DMS53 treated with DMSO at 0.1 percent for 48 hours (cell line): ENCODE measurements at regions not wholly inside any gene's neighbourhood (a gene's known extent, or its start where the extent isn't known, plus 50 kb on each side); places are given as distances from the start of the nearest gene placed in this dataset.

Source experiments
- DNase-seq: peaks from one replicate; lab custom pipeline; 2025; ENCODE audit not compliant: unreplicated experiment; lab: John Stamatoyannopoulos, UW

GRCh38 chr2:12080360-12080759 is 333.9 kb downstream of the LPIN1 start:
- DNase-seq = no peak

GRCh38 chr2:12081481-12082210 is 335.2 kb downstream of the LPIN1 start:
- no peak for DNase-seq

- DNase-seq = no peak
Observed at GRCh38 chr2:12083081-12083581, 336.7 kb downstream of the LPIN1 start.

GRCh38 chr2:12083713-12084419 is 337.4 kb downstream of the LPIN1 start:
- DNase-seq = no peak

GRCh38 chr2:12087175-12087574 is 340.7 kb downstream of the LPIN1 start:
- no peak for DNase-seq

DNA sequence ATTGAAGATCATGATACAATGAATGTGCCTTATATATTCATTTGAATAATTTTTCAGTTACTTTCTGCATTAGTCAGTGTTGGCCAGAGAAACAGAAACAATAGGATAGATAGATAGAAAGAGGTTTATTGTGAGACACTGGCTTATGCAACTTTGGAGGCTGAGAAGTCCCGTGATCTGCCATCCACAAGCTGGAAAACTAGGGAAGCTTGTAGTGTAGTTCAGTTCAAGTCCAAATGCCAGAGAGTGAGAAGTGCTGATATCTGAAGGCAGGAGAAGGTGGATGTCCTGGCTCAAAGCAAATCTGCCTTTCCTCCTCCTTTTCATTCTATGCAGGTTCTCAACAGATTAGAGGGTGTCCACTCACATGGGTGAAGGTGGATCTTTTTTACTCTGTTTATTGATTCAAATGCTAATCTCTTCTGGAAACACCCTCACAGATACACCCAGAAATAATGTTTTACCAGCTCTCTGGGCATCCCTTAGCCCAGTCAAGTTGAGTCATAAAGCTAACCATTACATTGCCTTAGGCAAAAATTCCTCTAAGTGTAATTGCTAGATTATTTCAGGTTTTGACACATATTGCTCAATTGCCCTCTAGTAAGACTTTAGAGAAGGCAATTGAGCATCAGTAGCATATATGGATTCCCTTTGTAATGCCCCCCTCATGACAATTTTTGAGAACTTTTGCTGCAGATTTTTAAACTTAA is 341.4 kb downstream of the LPIN1 start:
- DNase-seq = no peak

DNA sequence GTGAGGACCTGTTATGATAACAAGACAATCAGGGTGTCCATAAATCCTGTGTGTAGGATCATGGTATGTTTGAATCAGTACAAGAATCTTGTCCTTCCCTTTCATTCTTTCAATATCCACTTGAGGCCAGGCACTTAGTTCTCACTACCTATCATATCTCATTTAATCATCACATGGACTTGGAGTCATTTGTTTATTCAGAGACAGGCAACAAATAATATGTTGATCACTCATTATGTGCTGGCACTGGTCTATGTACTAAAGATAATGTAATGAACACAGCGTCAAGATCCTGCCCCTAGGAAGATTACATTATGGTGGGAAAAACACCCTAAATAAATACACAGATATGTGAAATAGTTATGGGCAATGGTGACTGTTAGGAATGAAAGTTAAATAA is 342.6 kb downstream of the LPIN1 start:
- no peak for DNase-seq

GRCh38 chr2:12089496-12089895 is 343.1 kb downstream of the LPIN1 start:
- DNase-seq = no peak

DNA sequence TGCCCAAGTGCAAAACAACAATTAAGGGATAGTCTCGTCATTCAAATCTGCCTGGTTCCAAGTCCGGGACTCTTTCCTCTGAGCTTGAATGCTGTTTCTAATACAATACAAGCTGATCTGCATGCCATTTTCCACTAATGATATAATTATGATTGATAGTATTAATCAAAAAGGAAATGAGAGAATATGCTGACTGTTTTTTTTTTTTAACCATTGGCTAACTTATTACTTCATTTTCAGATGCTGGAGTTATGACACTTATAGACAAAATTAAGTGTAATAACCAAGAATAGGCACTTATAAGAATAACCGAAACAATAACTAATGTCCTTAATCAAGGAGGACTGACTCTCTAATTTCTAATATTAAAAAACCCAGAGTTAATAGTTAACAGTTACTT is 343.6 kb downstream of the LPIN1 start:
- no peak for DNase-seq

DNA sequence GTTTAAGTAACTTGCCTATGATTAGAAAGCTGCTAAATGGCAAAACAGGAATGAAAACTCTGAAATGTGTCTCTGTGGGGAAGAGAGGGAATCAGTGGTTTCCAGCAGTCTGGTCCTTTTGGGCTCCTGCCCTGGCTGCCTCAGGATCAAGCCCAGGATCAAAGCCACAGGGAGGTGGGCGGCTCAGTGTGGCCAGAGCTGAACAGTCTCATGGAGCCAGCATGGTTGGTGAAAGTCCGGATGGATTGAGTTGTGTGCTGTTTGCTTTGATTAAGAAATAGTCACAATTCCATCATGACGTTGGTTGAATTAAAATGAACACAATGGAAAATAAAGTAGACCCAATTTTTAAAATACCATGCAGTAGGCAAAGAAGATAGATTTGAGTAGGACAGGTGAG is 344.2 kb downstream of the LPIN1 start:
- no peak for DNase-seq

DNA sequence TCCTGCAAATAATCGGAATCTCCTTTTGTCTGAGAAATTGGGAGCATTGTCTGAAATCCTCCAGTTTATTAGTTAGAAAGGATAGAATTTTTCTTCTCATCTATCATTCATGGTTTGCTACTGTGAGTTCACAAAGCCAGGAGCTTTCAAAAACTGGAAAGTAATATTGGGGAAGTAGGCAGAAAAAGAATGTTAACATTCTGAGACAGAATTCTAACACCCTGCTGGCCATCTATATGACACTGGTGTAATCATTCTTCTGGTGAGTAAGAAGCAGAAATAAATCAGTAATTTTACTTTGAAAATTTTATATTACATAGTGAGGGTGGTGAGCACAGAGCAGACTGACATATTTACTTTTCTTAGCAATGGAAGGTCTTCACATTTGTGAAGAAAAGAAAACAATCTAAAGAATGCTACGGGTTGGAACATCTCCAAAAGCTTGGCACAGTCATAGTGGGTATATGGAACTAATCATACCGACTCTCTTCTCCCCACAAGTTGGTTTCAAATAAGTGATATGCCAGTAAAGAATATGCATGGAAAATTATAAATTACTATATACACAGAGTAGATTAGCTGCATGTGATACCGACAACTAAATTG is 344.9 kb downstream of the LPIN1 start:
- DNase-seq = no peak

GRCh38 chr2:12094134-12094533 is 347.7 kb downstream of the LPIN1 start:
- no peak for DNase-seq

DNA sequence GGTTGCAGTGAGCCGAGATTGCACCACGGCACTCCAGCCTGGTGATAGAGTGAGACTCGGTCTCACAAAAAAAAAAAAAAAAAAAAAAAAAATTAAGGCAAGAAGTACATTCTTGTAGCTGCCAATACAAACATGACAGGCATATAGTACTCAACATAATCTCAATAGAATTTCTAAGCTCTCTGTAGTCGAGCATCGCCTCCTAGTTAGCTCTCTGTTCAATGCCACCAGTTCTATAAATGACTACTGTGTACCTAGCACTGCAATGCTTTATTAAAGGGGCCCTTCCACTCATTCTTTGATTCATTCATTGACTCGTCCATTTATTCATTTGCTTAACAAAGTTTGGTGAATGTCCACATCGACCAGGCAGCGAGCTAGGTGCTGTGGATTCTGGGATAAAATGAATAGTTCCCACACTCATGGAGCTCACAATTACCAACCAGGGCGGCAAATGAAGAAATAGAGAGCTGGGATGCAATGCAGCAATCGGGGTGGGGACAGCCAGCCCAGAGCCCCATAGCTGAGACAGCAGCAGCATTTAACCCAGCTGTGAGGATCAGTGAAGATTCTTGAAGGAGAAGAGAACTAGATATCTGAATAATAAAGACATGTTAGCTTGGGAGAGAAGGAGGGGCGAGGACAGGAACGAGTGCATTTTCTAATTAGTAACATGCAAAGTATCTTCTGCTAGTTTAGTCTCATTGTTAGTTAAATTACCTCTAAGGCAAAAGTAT is 349.8 kb downstream of the LPIN1 start:
- DNase-seq = no peak

GRCh38 chr2:12096788-12097449 is 350.5 kb downstream of the LPIN1 start:
- DNase-seq = no peak

GRCh38 chr2:12097859-12098258 is 351.4 kb downstream of the LPIN1 start:
- DNase-seq = no peak

- no peak for DNase-seq
Observed at GRCh38 chr2:12099374-12099773, 352.9 kb downstream of the LPIN1 start.

DNA sequence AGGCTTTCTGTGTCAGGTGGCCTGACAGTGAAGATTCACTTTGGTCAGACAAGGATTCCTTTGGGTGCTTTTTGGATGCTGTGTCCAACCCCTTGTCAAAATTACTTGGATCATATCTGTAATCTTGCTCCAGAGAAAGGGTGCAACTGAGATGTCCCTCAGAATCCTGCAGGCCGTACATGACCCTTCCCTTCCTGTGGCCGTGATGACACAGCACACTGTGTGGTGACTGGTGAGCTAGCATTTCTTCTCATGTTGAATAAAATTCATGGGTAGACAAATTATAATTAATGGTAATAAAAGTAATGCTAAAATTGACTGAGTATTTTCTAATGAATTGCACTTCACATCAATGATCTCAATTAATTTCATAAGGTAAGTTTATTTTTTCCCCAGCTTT is 356.2 kb downstream of the LPIN1 start:
- no peak for DNase-seq

DNA sequence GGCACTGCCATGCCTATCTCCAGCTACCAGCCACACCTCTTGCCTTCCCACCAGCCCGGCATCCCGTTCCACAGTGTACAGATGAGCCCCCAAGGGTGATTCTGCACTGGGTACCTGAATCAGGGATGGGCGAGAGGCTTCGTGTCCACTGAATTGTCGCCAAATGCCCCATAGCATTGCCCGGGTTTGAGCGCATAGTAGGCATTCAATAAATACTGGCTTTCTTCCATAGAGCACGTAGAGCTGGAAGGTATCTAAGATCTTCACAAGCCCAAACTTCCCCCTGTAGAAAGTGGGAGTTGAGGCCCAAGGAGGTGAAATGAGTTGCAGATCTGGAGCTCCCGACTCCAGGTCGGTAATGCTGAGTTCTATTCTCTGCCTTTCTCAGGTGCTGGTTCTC is 358.7 kb downstream of the LPIN1 start:
- DNase-seq = no peak

DNA sequence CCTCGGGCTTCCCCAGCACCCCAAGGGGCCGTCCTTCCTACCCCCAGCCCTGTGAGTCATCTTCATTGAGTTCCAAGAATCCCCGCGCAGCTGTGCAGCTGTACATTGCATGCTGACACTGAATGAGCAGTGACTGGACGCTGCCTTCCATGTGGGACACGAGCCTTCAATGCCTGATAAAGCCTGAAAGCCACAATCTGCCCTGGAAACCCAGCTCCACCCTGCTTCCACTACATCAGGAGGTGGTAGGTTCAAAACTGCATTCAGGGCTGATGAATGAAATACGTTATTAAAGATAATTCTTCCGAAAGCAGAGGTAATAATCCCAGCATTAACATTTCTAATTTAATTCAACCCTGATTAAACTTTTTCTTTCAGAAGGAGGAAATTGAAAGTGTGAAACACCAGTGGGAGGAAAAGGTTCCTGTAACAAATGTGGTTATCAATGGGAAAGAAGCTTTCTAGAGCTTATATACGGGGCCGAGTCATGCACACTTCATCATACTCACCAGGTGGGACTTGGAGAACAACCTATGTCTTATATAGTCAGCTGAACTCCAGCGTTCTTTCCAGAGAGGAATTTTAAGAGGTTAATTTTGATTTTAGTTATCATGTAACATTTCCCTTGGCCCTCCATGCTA is 360.1 kb downstream of the LPIN1 start:
- DNase-seq = no peak

DNA sequence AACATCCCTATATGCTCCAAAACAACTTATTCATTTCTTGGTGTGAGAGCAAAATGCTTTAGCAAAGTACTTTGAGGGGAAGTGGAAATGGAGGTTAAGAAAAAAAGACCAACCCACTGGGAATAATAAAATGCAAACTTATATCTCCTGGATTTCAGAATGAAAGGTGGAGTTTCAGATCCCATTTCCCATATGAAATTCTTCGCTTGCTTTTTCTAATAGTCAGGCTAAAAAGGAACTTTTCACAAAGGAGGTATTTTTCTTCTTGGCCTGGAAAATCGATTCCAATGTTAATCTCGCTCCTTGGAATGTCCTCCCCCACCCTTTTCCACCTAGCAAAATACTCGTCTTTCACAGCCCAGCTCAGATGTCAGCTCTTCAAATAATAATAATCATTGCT is 360.9 kb downstream of the LPIN1 start:
- DNase-seq = no peak
